ENCODE measurements at regions not wholly inside any gene's neighbourhood (a gene's known extent, or its start where the extent isn't known, plus 50 kb on each side); places are given as distances from the start of the nearest gene placed in this dataset.

- DNase-seq (ENCODE audit: low read depth, low spot score): no peak
- TF ChIP-seq CTCF (IDR thresholded peaks at IDR 0.05; ENCODE audit: low read depth, low read length): no peak
- in situ Hi-C loops (cut with HindIII; ENCODE audit: low sequenced_read_pairs): no loop called here
- no peak overlapping the region for H3K4me3 ChIP-seq (ENCODE audit: low read depth, low read length)
Measured at GRCh38 chr5:156147944-156148285, 179.0 kb upstream of the SGCD start.

GRCh38 chr5:156148301-156148700 lies 178.7 kb upstream of the SGCD start:
- in situ Hi-C loops (cut with HindIII; ENCODE audit: low sequenced_read_pairs): no loop called here
- no peak overlapping the region for H3K4me3 ChIP-seq (ENCODE audit: low read depth, low read length)
- no peak for DNase-seq (ENCODE audit: low read depth, low spot score)
- TF ChIP-seq CTCF (IDR thresholded peaks at IDR 0.05; ENCODE audit: low read depth, low read length): no peak

GRCh38 chr5:156149213-156149612 lies 177.8 kb upstream of the SGCD start:
- TF ChIP-seq CTCF (IDR thresholded peaks at IDR 0.05; ENCODE audit: low read depth, low read length): no peak
- in situ Hi-C loops (cut with HindIII; ENCODE audit: low sequenced_read_pairs): no loop called here
- no peak for DNase-seq (ENCODE audit: low read depth, low spot score)
- H3K4me3 ChIP-seq (ENCODE audit: low read depth, low read length): no peak overlapping the region

- DNase-seq (ENCODE audit: low read depth, low spot score): no peak
Measured at GRCh38 chr5:156153602-156154001, 173.4 kb upstream of the SGCD start.

GRCh38 chr5:156154757-156155156 lies 172.2 kb upstream of the SGCD start:
- in situ Hi-C loops (cut with HindIII; ENCODE audit: low sequenced_read_pairs): no loop called here
- TF ChIP-seq CTCF (IDR thresholded peaks at IDR 0.05; ENCODE audit: low read depth, low read length): no peak
- no peak overlapping the region for H3K4me3 ChIP-seq (ENCODE audit: low read depth, low read length)
- no peak for DNase-seq (ENCODE audit: low read depth, low spot score)

More at GRCh38 chr5:156153602-156154001, 173.4 kb upstream of the SGCD start:
- in situ Hi-C loops (cut with HindIII; ENCODE audit: low sequenced_read_pairs): no loop called here
- no peak for TF ChIP-seq CTCF (IDR thresholded peaks at IDR 0.05; ENCODE audit: low read depth, low read length)
- no peak overlapping the region for H3K4me3 ChIP-seq (ENCODE audit: low read depth, low read length)

GRCh38 chr5:156155598-156155997 lies 171.4 kb upstream of the SGCD start:
- in situ Hi-C loops (cut with HindIII; ENCODE audit: low sequenced_read_pairs): no loop called here
- TF ChIP-seq CTCF (IDR thresholded peaks at IDR 0.05; ENCODE audit: low read depth, low read length): no peak
- DNase-seq (ENCODE audit: low read depth, low spot score): no peak
- no peak overlapping the region for H3K4me3 ChIP-seq (ENCODE audit: low read depth, low read length)

- in situ Hi-C loops (cut with HindIII; ENCODE audit: low sequenced_read_pairs): no loop called here
- no peak for DNase-seq (ENCODE audit: low read depth, low spot score)
- no peak for TF ChIP-seq CTCF (IDR thresholded peaks at IDR 0.05; ENCODE audit: low read depth, low read length)
- no peak overlapping the region for H3K4me3 ChIP-seq (ENCODE audit: low read depth, low read length)
Measured at GRCh38 chr5:156164306-156164705, 162.7 kb upstream of the SGCD start.
